ENCODE measurements at regions not wholly inside any gene's neighbourhood (a gene's known extent, or its start where the extent isn't known, plus 50 kb on each side); places are given as distances from the start of the nearest gene placed in this dataset.
A peak's percentile ranks its signal among the peaks of the same experiment; 100 is the strongest.
"Not testable (repeated sequence)": the region's sequence is repeated elsewhere in the genome, so short reads cannot be mapped to it uniquely, and the experiment has no call there.

GRCh38 chr7:23887660-23888059, 177.6 kb downstream of the STK31 start:
- H3K27me3 ChIP-seq (replicated peaks): no peaks in the 10 kb centered on the region
- H3K4me1 ChIP-seq (replicated peaks): no peaks in the 10 kb centered on the region
- no peak for DNase-seq (ENCODE audit: low read depth in 1 of 2, low spot score in 2 of 2)
- no peak overlapping the region for H3K4me3 ChIP-seq
- H3K27ac ChIP-seq: no peak overlapping the region
- no peaks in the 10 kb centered on the region for H3K9me3 ChIP-seq (replicated peaks)
- H3K36me3 ChIP-seq: no peaks in the 10 kb centered on the region

GRCh38 chr7:23888958-23889357, 178.9 kb downstream of the STK31 start:
- no peaks in the 10 kb centered on the region for H3K27me3 ChIP-seq (replicated peaks)
- H3K4me1 ChIP-seq (replicated peaks): peaks cover 1% of the 10 kb centered on the region
- no peak overlapping the region for H3K4me3 ChIP-seq
- no peak overlapping the region for H3K27ac ChIP-seq
- H3K9me3 ChIP-seq (replicated peaks): no peaks in the 10 kb centered on the region
- H3K36me3 ChIP-seq: no peaks in the 10 kb centered on the region
- no peak for DNase-seq (ENCODE audit: low read depth in 1 of 2, low spot score in 2 of 2)

GRCh38 chr7:23889566-23889965, 179.5 kb downstream of the STK31 start:
- peaks cover 4% of the 10 kb centered on the region for H3K4me1 ChIP-seq (replicated peaks)
- DNase-seq (ENCODE audit: low read depth in 1 of 2, low spot score in 2 of 2): no peak
- no peak overlapping the region for H3K27ac ChIP-seq
- H3K9me3 ChIP-seq (replicated peaks): no peaks in the 10 kb centered on the region
- no peaks in the 10 kb centered on the region for H3K36me3 ChIP-seq
- no peak overlapping the region for H3K4me3 ChIP-seq
- H3K27me3 ChIP-seq (replicated peaks): no peaks in the 10 kb centered on the region

DNA sequence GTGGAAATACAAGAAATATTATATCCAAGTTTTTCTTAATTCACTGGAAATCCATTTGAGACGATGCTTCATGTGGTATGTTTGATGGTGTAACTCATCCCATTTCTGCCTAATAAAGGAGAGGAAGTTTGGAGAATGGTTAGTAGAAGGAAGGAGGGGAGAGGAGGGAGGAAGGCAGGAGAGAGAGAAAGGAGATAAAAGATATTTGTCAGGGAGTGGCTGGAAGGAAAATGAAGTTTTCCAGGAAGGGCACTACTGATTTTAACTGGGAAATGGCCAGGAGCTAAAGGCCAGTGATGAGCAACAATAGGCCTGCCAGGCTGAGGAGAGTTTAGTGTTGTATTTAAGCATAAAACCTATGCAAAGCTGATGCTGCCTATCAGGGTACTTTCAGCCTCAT, 182.0 kb downstream of the STK31 start:
- H3K36me3 ChIP-seq: no peaks in the 10 kb centered on the region
- no peak overlapping the region for H3K4me3 ChIP-seq
- H3K27me3 ChIP-seq (replicated peaks): no peaks in the 10 kb centered on the region
- no peaks in the 10 kb centered on the region for H3K9me3 ChIP-seq (replicated peaks)
- DNase-seq (ENCODE audit: low read depth in 1 of 2, low spot score in 2 of 2): no peak
- H3K27ac ChIP-seq: no peak overlapping the region
- H3K4me1 ChIP-seq (replicated peaks): peaks cover 18% of the 10 kb centered on the region

GRCh38 chr7:23893176-23893941, 183.3 kb downstream of the STK31 start:
- Histone ChIP-seq H3K9me3 (replicated peaks) (no peaks in the 10 kb centered on the region), H3K4me1 (replicated peaks) (peaks cover 18% of the 10 kb centered on the region), H3K27ac (no peak overlapping the region), H3K4me3 (no peak overlapping the region), H3K27me3 (replicated peaks) (no peaks in the 10 kb centered on the region), H3K36me3 (no peaks in the 10 kb centered on the region)
- DNase-seq (ENCODE audit: low read depth in 1 of 2, low spot score in 2 of 2): no peak

- Histone ChIP-seq H3K27me3 (replicated peaks) (no peaks in the 10 kb centered on the region), H3K9me3 (replicated peaks) (no peaks in the 10 kb centered on the region), H3K4me3 (no peak overlapping the region), H3K36me3 (no peaks in the 10 kb centered on the region), H3K4me1 (replicated peaks) (peaks cover 18% of the 10 kb centered on the region), H3K27ac (no peak overlapping the region)
- DNase-seq (ENCODE audit: low read depth in 1 of 2, low spot score in 2 of 2): no peak
These were observed 184.2 kb downstream of the STK31 start for GRCh38 chr7:23893942-23894891.

GRCh38 chr7:23894892-23895569, 185.0 kb downstream of the STK31 start:
- DNase-seq (ENCODE audit: low read depth in 1 of 2, low spot score in 2 of 2): no peak
- Histone ChIP-seq H3K4me3 (no peak overlapping the region), H3K4me1 (replicated peaks) (peaks cover 18% of the 10 kb centered on the region), H3K27me3 (replicated peaks) (no peaks in the 10 kb centered on the region), H3K9me3 (replicated peaks) (no peaks in the 10 kb centered on the region), H3K36me3 (no peaks in the 10 kb centered on the region), H3K27ac (no peak overlapping the region)

- DNase-seq (ENCODE audit: low read depth in 1 of 2, low spot score in 2 of 2): peak in 1 of 2 experiments; percentile 34
These were observed 185.7 kb downstream of the STK31 start for GRCh38 chr7:23895666-23896096.

GRCh38 chr7:23898619-23899018, 188.6 kb downstream of the STK31 start:
- Histone ChIP-seq H3K9me3 (replicated peaks) (no peaks in the 10 kb centered on the region), H3K27ac (no peak overlapping the region), H3K27me3 (replicated peaks) (no peaks in the 10 kb centered on the region), H3K4me3 (no peak overlapping the region), H3K36me3 (no peaks in the 10 kb centered on the region), H3K4me1 (replicated peaks) (peaks cover 18% of the 10 kb centered on the region)
- no peak for DNase-seq (ENCODE audit: low read depth in 1 of 2, low spot score in 2 of 2)

More at GRCh38 chr7:23895666-23896096, 185.7 kb downstream of the STK31 start:
- Histone ChIP-seq H3K4me3 (no peak overlapping the region), H3K36me3 (no peaks in the 10 kb centered on the region), H3K27me3 (replicated peaks) (no peaks in the 10 kb centered on the region), H3K9me3 (replicated peaks) (no peaks in the 10 kb centered on the region), H3K4me1 (replicated peaks) (peaks cover 18% of the 10 kb centered on the region), H3K27ac (no peak overlapping the region)

DNA sequence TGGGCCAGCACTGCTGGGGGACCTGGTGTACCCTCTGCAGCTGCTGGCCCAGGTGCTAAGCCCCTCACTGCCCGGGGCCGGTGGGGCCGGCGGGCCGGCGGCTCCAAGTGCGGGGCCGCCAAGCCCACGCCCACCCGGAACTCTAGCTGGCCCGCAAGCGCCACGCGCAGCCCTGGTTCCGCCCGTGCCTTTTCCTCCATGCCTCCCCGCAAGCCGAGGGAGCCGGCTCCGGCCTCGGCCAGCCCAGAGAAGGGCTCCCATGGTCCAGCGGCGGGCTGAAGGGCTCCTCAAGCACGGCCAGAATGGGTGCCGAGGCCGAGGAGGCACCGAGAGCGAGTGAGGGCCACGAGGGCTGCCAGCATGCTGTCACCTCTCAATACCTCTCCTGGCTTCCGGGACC, 194.9 kb downstream of the STK31 start:
- H3K27ac ChIP-seq; DNase-seq (ENCODE audit: low read depth in 1 of 2, low spot score in 2 of 2); H3K36me3 ChIP-seq; H3K9me3 ChIP-seq (replicated peaks); H3K4me1 ChIP-seq (replicated peaks); H3K4me3 ChIP-seq; H3K27me3 ChIP-seq (replicated peaks): not testable (repeated sequence)

DNA sequence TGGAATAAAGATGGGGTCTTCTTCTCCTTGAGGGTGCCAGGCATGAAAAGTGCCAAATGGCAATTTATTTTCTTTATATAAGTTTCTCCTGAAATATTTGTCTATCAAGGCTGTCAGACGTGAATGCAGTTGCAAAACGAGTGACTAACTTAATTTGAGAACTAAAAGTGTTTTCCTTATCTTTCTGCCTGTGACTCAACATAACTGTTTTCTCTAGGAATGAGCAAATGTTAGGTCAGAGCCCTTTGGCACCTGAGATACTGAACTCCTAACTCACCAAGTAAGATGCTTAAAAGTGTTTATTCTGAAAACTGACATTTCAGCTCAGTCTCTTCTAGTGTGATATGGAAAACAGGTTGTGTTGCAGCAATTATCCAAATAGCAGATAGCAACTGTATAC, 197.0 kb downstream of the STK31 start:
- H3K27me3 ChIP-seq (replicated peaks): no peaks in the 10 kb centered on the region
- no peak for DNase-seq (ENCODE audit: low read depth in 1 of 2, low spot score in 2 of 2)
- H3K4me3 ChIP-seq: no peak overlapping the region
- no peaks in the 10 kb centered on the region for H3K36me3 ChIP-seq
- H3K4me1 ChIP-seq (replicated peaks): no peaks in the 10 kb centered on the region
- H3K27ac ChIP-seq: no peak overlapping the region
- no peaks in the 10 kb centered on the region for H3K9me3 ChIP-seq (replicated peaks)

DNA sequence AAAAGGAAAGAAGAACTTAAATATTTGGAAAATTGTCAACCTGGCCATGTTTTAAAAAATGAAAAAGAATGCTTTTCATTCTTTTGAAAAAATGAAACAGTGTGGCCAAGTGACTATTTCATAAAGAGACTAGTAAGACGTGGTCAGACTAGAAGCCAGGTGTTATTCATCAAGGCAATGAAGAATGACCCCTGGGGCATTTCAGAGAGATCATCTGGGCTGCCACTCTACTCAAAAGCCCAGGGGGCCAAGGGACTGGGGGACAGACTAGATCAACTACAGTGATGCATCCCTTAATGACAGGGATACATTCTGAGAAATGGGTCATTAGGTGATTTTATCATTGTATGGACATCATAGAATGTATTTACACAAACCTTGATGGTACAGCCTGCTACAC, 199.4 kb downstream of the STK31 start:
- no peaks in the 10 kb centered on the region for H3K36me3 ChIP-seq
- no peaks in the 10 kb centered on the region for H3K9me3 ChIP-seq (replicated peaks)
- no peaks in the 10 kb centered on the region for H3K4me1 ChIP-seq (replicated peaks)
- H3K27ac ChIP-seq: no peak overlapping the region
- H3K4me3 ChIP-seq: no peak overlapping the region
- H3K27me3 ChIP-seq (replicated peaks): no peaks in the 10 kb centered on the region
- no peak for DNase-seq (ENCODE audit: low read depth in 1 of 2, low spot score in 2 of 2)

- H3K9me3 ChIP-seq (replicated peaks): no peaks in the 10 kb centered on the region
- no peak overlapping the region for H3K27ac ChIP-seq
- H3K27me3 ChIP-seq (replicated peaks): no peaks in the 10 kb centered on the region
- DNase-seq (ENCODE audit: low read depth in 1 of 2, low spot score in 2 of 2): no peak
- no peaks in the 10 kb centered on the region for H3K36me3 ChIP-seq
- no peaks in the 10 kb centered on the region for H3K4me1 ChIP-seq (replicated peaks)
- H3K4me3 ChIP-seq: no peak overlapping the region
These were observed 202.0 kb downstream of the STK31 start for GRCh38 chr7:23912065-23912464.

DNA sequence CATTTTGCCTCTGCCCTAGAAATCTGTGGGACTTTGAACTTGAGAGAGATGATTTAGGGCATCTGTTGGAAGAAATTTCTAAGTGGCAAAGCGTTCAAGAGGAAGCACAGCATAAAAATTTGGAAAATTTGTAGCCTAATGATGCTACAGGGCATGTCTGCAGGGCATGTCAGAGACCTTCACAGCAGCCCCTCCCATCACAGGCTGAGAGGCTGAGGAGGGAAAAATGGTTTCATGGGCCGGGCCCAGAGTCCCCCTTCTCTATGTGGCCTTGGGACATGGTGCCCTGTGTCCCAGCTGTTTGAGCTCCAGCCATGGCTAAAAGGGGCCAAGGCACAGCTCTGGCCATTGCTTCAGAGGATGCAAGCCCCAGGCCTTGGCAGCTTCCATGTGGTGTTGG, 203.0 kb downstream of the STK31 start:
- Histone ChIP-seq H3K36me3 (no peaks in the 10 kb centered on the region), H3K27me3 (replicated peaks) (no peaks in the 10 kb centered on the region), H3K27ac (no peak overlapping the region), H3K4me1 (replicated peaks) (no peaks in the 10 kb centered on the region), H3K9me3 (replicated peaks) (no peaks in the 10 kb centered on the region), H3K4me3 (no peak overlapping the region)
- no peak for DNase-seq (ENCODE audit: low read depth in 1 of 2, low spot score in 2 of 2)

Measured in SJSA1 (cell line).